Ovary (tissue), 1 donor: ENCODE measurements at regions not wholly inside any gene's neighbourhood (a gene's known extent, or its start where the extent isn't known, plus 50 kb on each side); places are given as distances from the start of the nearest gene placed in this dataset.

Source experiments
- EP300 ChIP-seq: sonication (generic); formaldehyde crosslinking; IDR thresholded peaks from one replicate; pipeline ENCODE4 v1.6.1; 2017; ENCODE audit warnings: antibody characterized with exemption
- POLR2A ChIP-seq: fragments of 450-650 bp; IDR thresholded peaks from one replicate; pipeline ENCODE4 v1.6.1; 2017; ENCODE audit warnings: antibody characterized with exemption, mild to moderate bottlenecking, moderate library complexity

- TF ChIP-seq POLR2A (no peak), EP300 (no peak)
Measured at GRCh38 chr5:96075579-96076289, 114.1 kb upstream of the ELL2 start.
